Natural killer cell treated with Interleukin-12 subunit alpha and Interleukin-12 subunit beta and Interleukin-15 and Interleukin-18, amount 100 ng/mL, for 72 hours (primary cell): ENCODE measurements at regions not wholly inside any gene's neighbourhood (a gene's known extent, or its start where the extent isn't known, plus 50 kb on each side); places are given as distances from the start of the nearest gene placed in this dataset.

Experiments
- ATAC-seq, 2 donors: fragments of 150-1000 bp; cut with Tn5 transposase in 1 of 2; sonication (Bioruptor Pico), chemical (Tn5 transposase) in 1 of 2; 2 replicates each; pipeline ENCODE4 v1.10.0; 2021
- DNase-seq: peaks from one replicate; pipeline ENCODE4 v3.0.0; 2022; ENCODE audit warnings: low spot score
- H3K27ac Mint-ChIP-seq, 2 donors: 1 replicate in 1 of 2; 2 replicates in 1 of 2; pipeline ENCODE4 v1.8.0; 2022; ENCODE audit warnings: mixed read lengths in 2 of 2, mild to moderate bottlenecking in 1 of 2, moderate library complexity in 1 of 2
- H3K27me3 Mint-ChIP-seq, 2 donors: 1 replicate in 1 of 2; 2 replicates in 1 of 2; pipeline ENCODE4 v1.8.0; 2022; ENCODE audit warnings: mixed read lengths in 2 of 2
- H3K36me3 Mint-ChIP-seq: one replicate; pipeline ENCODE4 v1.8.0; 2022; ENCODE audit warnings: mixed read lengths
- H3K4me1 Mint-ChIP-seq, 2 donors: 1 replicate in 1 of 2; 2 replicates in 1 of 2; pipeline ENCODE4 v1.8.0; 2022; ENCODE audit warnings: low read depth in 2 of 2, mixed read lengths in 2 of 2, mild to moderate bottlenecking in 1 of 2
- H3K4me3 Mint-ChIP-seq: one replicate; pipeline ENCODE4 v1.8.0; 2022; ENCODE audit warnings: mixed read lengths
- H3K9me3 Mint-ChIP-seq: 2 replicates; pipeline ENCODE4 v1.8.0; 2022; ENCODE audit warnings: mixed read lengths

- Mint-ChIP-seq H3K9me3 (no peaks in the 10 kb centered on the region), H3K4me3 (no peak overlapping the region), H3K36me3 (no peaks in the 10 kb centered on the region), H3K27me3 (peaks cover 7 to 19% of the 10 kb centered on the region in 2 donors), H3K4me1 (no peaks in the 10 kb centered on the region), H3K27ac (no peak overlapping the region)
- DNase-seq (no peak), ATAC-seq (no peak)
Measured at GRCh38 chr16:81164958-81165357, 68.8 kb upstream of the GCSH start.

- DNase-seq (no peak), ATAC-seq (no peak)
- peaks cover 7 to 19% of the 10 kb centered on the region in 2 donors for H3K27me3 Mint-ChIP-seq
- H3K36me3 Mint-ChIP-seq = no peaks in the 10 kb centered on the region
- H3K4me1 Mint-ChIP-seq = no peaks in the 10 kb centered on the region
- H3K27ac Mint-ChIP-seq = no peak overlapping the region
- H3K9me3 Mint-ChIP-seq = no peaks in the 10 kb centered on the region
- H3K4me3 Mint-ChIP-seq = no peak overlapping the region
Measured at GRCh38 chr16:81164481-81164880, 68.3 kb upstream of the GCSH start.

- Mint-ChIP-seq H3K36me3 (no peaks in the 10 kb centered on the region), H3K27ac (no peak overlapping the region), H3K27me3 (peaks cover 7 to 17% of the 10 kb centered on the region in 2 donors), H3K9me3 (no peaks in the 10 kb centered on the region), H3K4me1 (no peaks in the 10 kb centered on the region), H3K4me3 (no peak overlapping the region)
- no peak for ATAC-seq
- DNase-seq = no peak
Measured at GRCh38 chr16:81163671-81164070, 67.5 kb upstream of the GCSH start.

- DNase-seq (no peak), ATAC-seq (no peak)
- no peaks in the 10 kb centered on the region for H3K36me3 Mint-ChIP-seq
- peaks cover 0 to 4% of the 10 kb centered on the region in 2 donors for H3K27me3 Mint-ChIP-seq
- no peaks in the 10 kb centered on the region for H3K4me1 Mint-ChIP-seq
- H3K27ac Mint-ChIP-seq = no peak overlapping the region
- no peak overlapping the region for H3K4me3 Mint-ChIP-seq
- no peaks in the 10 kb centered on the region for H3K9me3 Mint-ChIP-seq
Measured at GRCh38 chr16:81158964-81159363, 62.8 kb upstream of the GCSH start.

GRCh38 chr16:81155769-81156168 lies 59.6 kb upstream of the GCSH start:
- Mint-ChIP-seq H3K4me1 (no peaks in the 10 kb centered on the region), H3K4me3 (no peak overlapping the region), H3K36me3 (no peaks in the 10 kb centered on the region), H3K27ac (no peak overlapping the region), H3K9me3 (no peaks in the 10 kb centered on the region), H3K27me3 (peaks cover 0 to 4% of the 10 kb centered on the region in 2 donors)
- DNase-seq = no peak
- ATAC-seq = no peak

GRCh38 chr16:81151648-81152310 lies 55.6 kb upstream of the GCSH start:
- DNase-seq = no peak
- ATAC-seq = no peak
- H3K4me3 Mint-ChIP-seq = no peak overlapping the region
- H3K36me3 Mint-ChIP-seq = no peaks in the 10 kb centered on the region
- no peak overlapping the region for H3K27ac Mint-ChIP-seq
- peaks cover 0 to 7% of the 10 kb centered on the region in 2 donors for H3K27me3 Mint-ChIP-seq
- H3K9me3 Mint-ChIP-seq = no peaks in the 10 kb centered on the region
- H3K4me1 Mint-ChIP-seq = no peaks in the 10 kb centered on the region

GRCh38 chr16:81149614-81150013 lies 53.4 kb upstream of the GCSH start:
- no peak for DNase-seq
- H3K4me3 Mint-ChIP-seq = no peak overlapping the region
- peaks cover 0 to 5% of the 10 kb centered on the region in 2 donors for H3K27me3 Mint-ChIP-seq
- H3K9me3 Mint-ChIP-seq = no peaks in the 10 kb centered on the region
- H3K36me3 Mint-ChIP-seq = no peaks in the 10 kb centered on the region
- H3K4me1 Mint-ChIP-seq = no peaks in the 10 kb centered on the region
- ATAC-seq = no peak
- no peak overlapping the region for H3K27ac Mint-ChIP-seq

GRCh38 chr16:81148277-81148676 lies 52.1 kb upstream of the GCSH start:
- Mint-ChIP-seq H3K27ac (no peak overlapping the region), H3K9me3 (no peaks in the 10 kb centered on the region), H3K27me3 (peaks cover 0 to 7% of the 10 kb centered on the region in 2 donors), H3K4me1 (no peaks in the 10 kb centered on the region), H3K4me3 (no peak overlapping the region), H3K36me3 (no peaks in the 10 kb centered on the region)
- ATAC-seq = peak in 1 of 2 donors; percentile 31
- DNase-seq = no peak
